Uterus (tissue), 2 donors: ENCODE measurements at regions not wholly inside any gene's neighbourhood (a gene's known extent, or its start where the extent isn't known, plus 50 kb on each side); places are given as distances from the start of the nearest gene placed in this dataset.

Experiments
- CTCF ChIP-seq, 4 experiments: fragments of 200-600 bp in 2 of 4; fragments of 450-650 bp in 2 of 4; sonication (generic) in 2 of 4; IDR thresholded peaks; one replicate each; pipeline ENCODE4 v1.5.1; 2016 to 2019; ENCODE audit warnings: antibody characterized with exemption in 4 of 4, mild to moderate bottlenecking in 2 of 4, moderate library complexity in 1 of 4
- POLR2A ChIP-seq, 2 donors: fragments of 450-650 bp; IDR thresholded peaks; one replicate each; pipeline ENCODE4 v1.6.1; 2016; ENCODE audit warnings: antibody characterized with exemption in 2 of 2, mild to moderate bottlenecking in 1 of 2, moderate library complexity in 1 of 2

GRCh38 chr16:49921106-49921505 lies 65.2 kb upstream of the ZNF423 start:
- TF ChIP-seq CTCF (IDR thresholded peaks at IDR 0.05): no peak
- TF ChIP-seq POLR2A (IDR thresholded peaks at IDR 0.05): no peak
